Liver (tissue), 3 donors: ENCODE measurements at regions not wholly inside any gene's neighbourhood (a gene's known extent, or its start where the extent isn't known, plus 50 kb on each side); places are given as distances from the start of the nearest gene placed in this dataset.

Source experiments
- EGR1 ChIP-seq, 2 donors: IDR thresholded peaks; 2 replicates each; pipeline ENCODE4 v1.6.1; 2016 to 2018; ENCODE audit warnings: antibody characterized with exemption in 2 of 2, low read depth in 2 of 2
- FOXA1 ChIP-seq: IDR thresholded peaks from 2 replicates; pipeline ENCODE4 v1.6.1; 2016; ENCODE audit warnings: antibody characterized with exemption
- GABPA ChIP-seq, 2 donors: IDR thresholded peaks in 1 of 2; conservative IDR thresholded peaks in 1 of 2; 2 replicates each; pipeline ENCODE4 v1.6.1; 2016; ENCODE audit warnings: antibody characterized with exemption in 2 of 2, mild to moderate bottlenecking in 1 of 2, moderate library complexity in 1 of 2
- JUND ChIP-seq, 2 donors: IDR thresholded peaks; 2 replicates each; pipeline ENCODE4 v1.6.1; 2016; ENCODE audit warnings: antibody characterized with exemption in 2 of 2
- RAD21 ChIP-seq, 2 donors: IDR thresholded peaks; 2 replicates each; pipeline ENCODE4 v1.6.1; 2016; ENCODE audit warnings: antibody characterized with exemption in 2 of 2, mild to moderate bottlenecking in 2 of 2
- TAF1 ChIP-seq: conservative IDR thresholded peaks from 2 replicates; pipeline ENCODE4 v1.6.1; 2016; ENCODE audit warnings: antibody characterized with exemption, mild to moderate bottlenecking
- YY1 ChIP-seq: IDR thresholded peaks from 2 replicates; pipeline ENCODE4 v1.6.1; 2016; ENCODE audit warnings: antibody characterized with exemption, mild to moderate bottlenecking
- TF ChIP-seq, protein P1 (sequence below): fragments of 150-350 bp; IDR thresholded peaks from 2 replicates; pipeline ENCODE4 v1.5.1; 2017; ENCODE audit warnings: improper control_type of control experiment, low read depth, low read length; ENCODE audit not compliant: missing input control
- TF ChIP-seq, protein P2 (sequence below): IDR thresholded peaks from 2 replicates; pipeline ENCODE4 v1.6.1; 2016; ENCODE audit warnings: antibody characterized with exemption
- TF ChIP-seq, protein P3 (sequence below): IDR thresholded peaks from 2 replicates; pipeline ENCODE4 v1.6.1; 2016; ENCODE audit warnings: antibody characterized with exemption, mild to moderate bottlenecking
- TF ChIP-seq, protein P4 (sequence below): IDR thresholded peaks from 2 replicates; pipeline ENCODE4 v1.6.1; 2016; ENCODE audit warnings: antibody characterized with exemption
- TF ChIP-seq, protein P5 (sequence below): IDR thresholded peaks from 2 replicates; pipeline ENCODE4 v1.6.1; 2016; ENCODE audit warnings: antibody characterized with exemption
- donor health status: healthy.
- donor health status: healthy.

DNA sequence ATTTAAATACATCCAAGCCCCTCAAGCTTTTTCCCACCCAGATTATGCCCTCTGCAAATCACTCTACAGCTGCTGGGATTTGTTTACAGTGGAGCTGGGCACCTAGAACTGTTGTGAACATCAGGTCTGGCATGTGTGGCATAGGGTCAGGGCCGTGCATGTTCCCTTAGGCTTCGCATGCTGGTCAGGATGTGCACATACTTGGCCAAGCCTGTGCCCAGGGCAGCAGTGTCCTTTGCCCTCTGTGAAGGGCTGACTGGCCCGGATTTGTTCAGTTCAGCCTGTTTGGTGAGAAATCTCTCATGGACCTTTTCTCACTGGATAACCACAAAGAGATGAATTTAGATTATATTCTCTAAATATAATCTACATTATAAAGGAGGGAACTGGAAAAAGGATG lies 471.9 kb downstream of the TRIML1 start:
- TF ChIP-seq, protein P1, sequence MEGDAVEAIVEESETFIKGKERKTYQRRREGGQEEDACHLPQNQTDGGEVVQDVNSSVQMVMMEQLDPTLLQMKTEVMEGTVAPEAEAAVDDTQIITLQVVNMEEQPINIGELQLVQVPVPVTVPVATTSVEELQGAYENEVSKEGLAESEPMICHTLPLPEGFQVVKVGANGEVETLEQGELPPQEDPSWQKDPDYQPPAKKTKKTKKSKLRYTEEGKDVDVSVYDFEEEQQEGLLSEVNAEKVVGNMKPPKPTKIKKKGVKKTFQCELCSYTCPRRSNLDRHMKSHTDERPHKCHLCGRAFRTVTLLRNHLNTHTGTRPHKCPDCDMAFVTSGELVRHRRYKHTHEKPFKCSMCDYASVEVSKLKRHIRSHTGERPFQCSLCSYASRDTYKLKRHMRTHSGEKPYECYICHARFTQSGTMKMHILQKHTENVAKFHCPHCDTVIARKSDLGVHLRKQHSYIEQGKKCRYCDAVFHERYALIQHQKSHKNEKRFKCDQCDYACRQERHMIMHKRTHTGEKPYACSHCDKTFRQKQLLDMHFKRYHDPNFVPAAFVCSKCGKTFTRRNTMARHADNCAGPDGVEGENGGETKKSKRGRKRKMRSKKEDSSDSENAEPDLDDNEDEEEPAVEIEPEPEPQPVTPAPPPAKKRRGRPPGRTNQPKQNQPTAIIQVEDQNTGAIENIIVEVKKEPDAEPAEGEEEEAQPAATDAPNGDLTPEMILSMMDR: no peak
- TF ChIP-seq TAF1 (no peak), YY1 (no peak), RAD21 (IDR thresholded peaks at IDR 0.05) (no peak), JUND (IDR thresholded peaks at IDR 0.05) (no peak), GABPA (IDR thresholded peaks at IDR 0.05 in 1 of 2, conservative IDR thresholded peaks at IDR 0.05 in 1 of 2) (no peak), EGR1 (IDR thresholded peaks at IDR 0.05; ENCODE audit: low read depth in 2 of 2) (no peak), FOXA1 (no peak)
- TF ChIP-seq, protein P2, sequence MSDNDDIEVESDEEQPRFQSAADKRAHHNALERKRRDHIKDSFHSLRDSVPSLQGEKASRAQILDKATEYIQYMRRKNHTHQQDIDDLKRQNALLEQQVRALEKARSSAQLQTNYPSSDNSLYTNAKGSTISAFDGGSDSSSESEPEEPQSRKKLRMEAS: no peak
- TF ChIP-seq, protein P3, sequence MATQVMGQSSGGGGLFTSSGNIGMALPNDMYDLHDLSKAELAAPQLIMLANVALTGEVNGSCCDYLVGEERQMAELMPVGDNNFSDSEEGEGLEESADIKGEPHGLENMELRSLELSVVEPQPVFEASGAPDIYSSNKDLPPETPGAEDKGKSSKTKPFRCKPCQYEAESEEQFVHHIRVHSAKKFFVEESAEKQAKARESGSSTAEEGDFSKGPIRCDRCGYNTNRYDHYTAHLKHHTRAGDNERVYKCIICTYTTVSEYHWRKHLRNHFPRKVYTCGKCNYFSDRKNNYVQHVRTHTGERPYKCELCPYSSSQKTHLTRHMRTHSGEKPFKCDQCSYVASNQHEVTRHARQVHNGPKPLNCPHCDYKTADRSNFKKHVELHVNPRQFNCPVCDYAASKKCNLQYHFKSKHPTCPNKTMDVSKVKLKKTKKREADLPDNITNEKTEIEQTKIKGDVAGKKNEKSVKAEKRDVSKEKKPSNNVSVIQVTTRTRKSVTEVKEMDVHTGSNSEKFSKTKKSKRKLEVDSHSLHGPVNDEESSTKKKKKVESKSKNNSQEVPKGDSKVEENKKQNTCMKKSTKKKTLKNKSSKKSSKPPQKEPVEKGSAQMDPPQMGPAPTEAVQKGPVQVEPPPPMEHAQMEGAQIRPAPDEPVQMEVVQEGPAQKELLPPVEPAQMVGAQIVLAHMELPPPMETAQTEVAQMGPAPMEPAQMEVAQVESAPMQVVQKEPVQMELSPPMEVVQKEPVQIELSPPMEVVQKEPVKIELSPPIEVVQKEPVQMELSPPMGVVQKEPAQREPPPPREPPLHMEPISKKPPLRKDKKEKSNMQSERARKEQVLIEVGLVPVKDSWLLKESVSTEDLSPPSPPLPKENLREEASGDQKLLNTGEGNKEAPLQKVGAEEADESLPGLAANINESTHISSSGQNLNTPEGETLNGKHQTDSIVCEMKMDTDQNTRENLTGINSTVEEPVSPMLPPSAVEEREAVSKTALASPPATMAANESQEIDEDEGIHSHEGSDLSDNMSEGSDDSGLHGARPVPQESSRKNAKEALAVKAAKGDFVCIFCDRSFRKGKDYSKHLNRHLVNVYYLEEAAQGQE: no peak
- TF ChIP-seq, protein P4, sequence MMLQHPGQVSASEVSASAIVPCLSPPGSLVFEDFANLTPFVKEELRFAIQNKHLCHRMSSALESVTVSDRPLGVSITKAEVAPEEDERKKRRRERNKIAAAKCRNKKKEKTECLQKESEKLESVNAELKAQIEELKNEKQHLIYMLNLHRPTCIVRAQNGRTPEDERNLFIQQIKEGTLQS: no peak
- TF ChIP-seq, protein P5, sequence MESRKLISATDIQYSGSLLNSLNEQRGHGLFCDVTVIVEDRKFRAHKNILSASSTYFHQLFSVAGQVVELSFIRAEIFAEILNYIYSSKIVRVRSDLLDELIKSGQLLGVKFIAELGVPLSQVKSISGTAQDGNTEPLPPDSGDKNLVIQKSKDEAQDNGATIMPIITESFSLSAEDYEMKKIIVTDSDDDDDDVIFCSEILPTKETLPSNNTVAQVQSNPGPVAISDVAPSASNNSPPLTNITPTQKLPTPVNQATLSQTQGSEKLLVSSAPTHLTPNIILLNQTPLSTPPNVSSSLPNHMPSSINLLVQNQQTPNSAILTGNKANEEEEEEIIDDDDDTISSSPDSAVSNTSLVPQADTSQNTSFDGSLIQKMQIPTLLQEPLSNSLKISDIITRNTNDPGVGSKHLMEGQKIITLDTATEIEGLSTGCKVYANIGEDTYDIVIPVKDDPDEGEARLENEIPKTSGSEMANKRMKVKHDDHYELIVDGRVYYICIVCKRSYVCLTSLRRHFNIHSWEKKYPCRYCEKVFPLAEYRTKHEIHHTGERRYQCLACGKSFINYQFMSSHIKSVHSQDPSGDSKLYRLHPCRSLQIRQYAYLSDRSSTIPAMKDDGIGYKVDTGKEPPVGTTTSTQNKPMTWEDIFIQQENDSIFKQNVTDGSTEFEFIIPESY: no peak
